ENCODE measurements at regions not wholly inside any gene's neighbourhood (a gene's known extent, or its start where the extent isn't known, plus 50 kb on each side); places are given as distances from the start of the nearest gene placed in this dataset.
"Not testable (repeated sequence)": the region's sequence is repeated elsewhere in the genome, so short reads cannot be mapped to it uniquely, and the experiment has no call there.

DNA sequence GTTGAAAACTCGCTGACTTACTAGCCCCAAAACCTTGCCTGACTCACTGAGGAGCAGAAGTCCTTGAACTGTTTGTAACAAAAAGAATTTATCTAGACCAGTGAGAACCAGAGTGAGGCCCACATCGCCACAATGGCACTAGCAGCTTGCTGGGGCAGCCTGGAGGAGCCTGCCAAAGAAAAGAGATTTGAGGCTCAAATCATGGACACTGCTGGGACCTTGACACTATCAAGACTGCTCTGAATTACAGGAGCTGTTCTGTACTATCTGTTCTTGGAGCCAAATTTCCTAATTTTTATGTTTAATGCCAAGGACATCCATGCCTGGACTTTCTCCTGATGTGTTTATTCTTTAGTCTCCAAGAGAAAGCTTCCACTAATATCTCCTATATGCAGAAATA is 82.0 kb upstream of the JCAD start:
- Histone ChIP-seq H3K36me3 (ENCODE audit: control insufficient read depth in 1 of 2, insufficient read depth in 2 of 2, low read length in 2 of 2) (no peaks in the 10 kb centered on the region), H3K4me1 (ENCODE audit: control insufficient read depth in 1 of 2, insufficient read depth in 2 of 2, low read length in 2 of 2) (no peaks in the 10 kb centered on the region), H3K27me3 (ENCODE audit: low read depth, low read length) (no peaks in the 10 kb centered on the region), H3K27ac (ENCODE audit: low read length) (no peak overlapping the region), H3K9me3 (ENCODE audit: control insufficient read depth in 1 of 2, low read length in 2 of 2) (no peaks in the 10 kb centered on the region), H3K4me3 (ENCODE audit: low read depth in 1 of 2, low read length in 2 of 2) (no peak overlapping the region)

GRCh38 chr10:30134171-30134945 is 75.0 kb upstream of the JCAD start:
- Histone ChIP-seq H3K4me3 (ENCODE audit: low read depth in 1 of 2, low read length in 2 of 2) (no peak overlapping the region), H3K27me3 (ENCODE audit: low read depth, low read length) (no peaks in the 10 kb centered on the region), H3K9me3 (ENCODE audit: control insufficient read depth in 1 of 2, low read length in 2 of 2) (no peaks in the 10 kb centered on the region), H3K36me3 (ENCODE audit: control insufficient read depth in 1 of 2, insufficient read depth in 2 of 2, low read length in 2 of 2) (no peaks in the 10 kb centered on the region), H3K27ac (ENCODE audit: low read length) (no peak overlapping the region), H3K4me1 (ENCODE audit: control insufficient read depth in 1 of 2, insufficient read depth in 2 of 2, low read length in 2 of 2) (peaks cover 0 to 5% of the 10 kb centered on the region in 2 donors)

GRCh38 chr10:30133198-30133597 is 73.8 kb upstream of the JCAD start:
- H3K4me3 ChIP-seq (ENCODE audit: low read depth in 1 of 2, low read length in 2 of 2), result no peak overlapping the region
- no peaks in the 10 kb centered on the region for H3K36me3 ChIP-seq (ENCODE audit: control insufficient read depth in 1 of 2, insufficient read depth in 2 of 2, low read length in 2 of 2)

DNA sequence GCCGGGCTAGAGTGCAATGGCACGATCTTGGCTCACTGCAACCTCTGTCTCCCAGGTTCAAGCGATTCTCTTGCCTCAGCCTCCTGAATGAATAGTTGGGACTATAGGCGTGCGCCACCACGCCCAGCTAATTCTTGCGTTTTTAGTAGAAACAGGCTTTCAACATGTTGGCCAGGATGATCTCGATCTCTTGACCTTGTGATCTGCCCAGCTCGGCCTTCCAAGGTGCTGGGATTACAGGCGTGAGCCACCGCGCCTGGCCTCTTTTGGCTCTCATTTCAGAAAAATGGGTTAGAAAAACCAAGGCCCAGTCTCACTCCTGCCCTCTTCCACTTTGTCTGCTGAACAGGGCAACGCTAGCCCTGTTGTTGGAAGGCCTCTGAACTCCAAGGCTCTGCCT is 72.0 kb upstream of the JCAD start:
- H3K36me3 ChIP-seq (ENCODE audit: control insufficient read depth in 1 of 2, insufficient read depth in 2 of 2, low read length in 2 of 2); H3K4me3 ChIP-seq (ENCODE audit: low read depth in 1 of 2, low read length in 2 of 2); H3K27ac ChIP-seq (ENCODE audit: low read length); H3K27me3 ChIP-seq (ENCODE audit: low read depth, low read length); H3K4me1 ChIP-seq (ENCODE audit: control insufficient read depth in 1 of 2, insufficient read depth in 2 of 2, low read length in 2 of 2); H3K9me3 ChIP-seq (ENCODE audit: control insufficient read depth in 1 of 2, low read length in 2 of 2): not testable (repeated sequence)

More at GRCh38 chr10:30133198-30133597, 73.8 kb upstream of the JCAD start:
- Histone ChIP-seq H3K9me3 (ENCODE audit: control insufficient read depth in 1 of 2, low read length in 2 of 2) (no peaks in the 10 kb centered on the region), H3K27me3 (ENCODE audit: low read depth, low read length) (no peaks in the 10 kb centered on the region), H3K4me1 (ENCODE audit: control insufficient read depth in 1 of 2, insufficient read depth in 2 of 2, low read length in 2 of 2) (peaks cover 0 to 5% of the 10 kb centered on the region in 2 donors), H3K27ac (ENCODE audit: low read length) (no peak overlapping the region)

DNA sequence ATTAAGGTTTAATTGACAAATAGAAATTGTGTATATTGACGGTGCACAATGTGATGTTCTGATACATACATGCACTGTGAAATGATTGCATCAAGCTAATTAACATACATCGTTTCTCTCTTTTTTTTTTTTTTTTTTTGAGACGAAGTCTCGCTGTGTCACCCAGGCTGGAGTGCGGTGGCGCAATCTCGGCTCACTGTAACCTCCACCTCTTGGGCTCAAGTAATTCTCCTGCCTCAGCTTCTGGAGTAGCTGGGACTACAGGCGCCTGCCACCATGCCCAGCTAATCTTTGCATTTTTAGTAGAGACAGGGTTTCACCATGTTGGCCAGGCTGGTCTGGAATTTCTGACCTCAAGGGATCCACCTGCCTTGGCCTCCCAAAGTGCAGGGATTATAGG is 69.9 kb upstream of the JCAD start:
- not testable (repeated sequence) for H3K4me1 ChIP-seq (ENCODE audit: control insufficient read depth in 1 of 2, insufficient read depth in 2 of 2, low read length in 2 of 2); H3K9me3 ChIP-seq (ENCODE audit: control insufficient read depth in 1 of 2, low read length in 2 of 2); H3K36me3 ChIP-seq (ENCODE audit: control insufficient read depth in 1 of 2, insufficient read depth in 2 of 2, low read length in 2 of 2); H3K27me3 ChIP-seq (ENCODE audit: low read depth, low read length); H3K27ac ChIP-seq (ENCODE audit: low read length); H3K4me3 ChIP-seq (ENCODE audit: low read depth in 1 of 2, low read length in 2 of 2)

DNA sequence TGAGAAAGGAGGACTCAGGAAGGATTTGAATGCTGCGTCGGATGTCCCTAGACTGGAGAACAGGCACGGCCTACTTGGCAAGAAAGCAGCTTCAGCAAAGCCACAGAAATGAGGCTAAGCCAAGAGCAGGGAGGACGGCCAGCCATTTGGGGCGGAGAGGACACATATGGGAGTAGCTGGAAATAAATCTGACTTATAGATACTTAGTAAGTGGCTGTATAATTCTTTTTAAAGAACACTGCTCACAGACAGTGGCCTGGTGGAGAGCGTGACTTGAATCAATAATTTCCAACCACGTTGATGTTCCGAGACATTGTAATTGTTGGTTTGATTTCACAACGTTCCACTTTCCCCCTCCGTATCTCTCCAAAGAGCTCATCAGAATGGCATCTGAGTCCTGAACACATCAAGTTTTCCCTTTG is 67.7 kb upstream of the JCAD start:
- Histone ChIP-seq H3K4me1 (ENCODE audit: control insufficient read depth in 1 of 2, insufficient read depth in 2 of 2, low read length in 2 of 2) (no peaks in the 10 kb centered on the region), H3K27ac (ENCODE audit: low read length) (no peak overlapping the region), H3K4me3 (ENCODE audit: low read depth in 1 of 2, low read length in 2 of 2) (no peak overlapping the region), H3K27me3 (ENCODE audit: low read depth, low read length) (no peaks in the 10 kb centered on the region), H3K9me3 (ENCODE audit: control insufficient read depth in 1 of 2, low read length in 2 of 2) (no peaks in the 10 kb centered on the region), H3K36me3 (ENCODE audit: control insufficient read depth in 1 of 2, insufficient read depth in 2 of 2, low read length in 2 of 2) (no peaks in the 10 kb centered on the region)

DNA sequence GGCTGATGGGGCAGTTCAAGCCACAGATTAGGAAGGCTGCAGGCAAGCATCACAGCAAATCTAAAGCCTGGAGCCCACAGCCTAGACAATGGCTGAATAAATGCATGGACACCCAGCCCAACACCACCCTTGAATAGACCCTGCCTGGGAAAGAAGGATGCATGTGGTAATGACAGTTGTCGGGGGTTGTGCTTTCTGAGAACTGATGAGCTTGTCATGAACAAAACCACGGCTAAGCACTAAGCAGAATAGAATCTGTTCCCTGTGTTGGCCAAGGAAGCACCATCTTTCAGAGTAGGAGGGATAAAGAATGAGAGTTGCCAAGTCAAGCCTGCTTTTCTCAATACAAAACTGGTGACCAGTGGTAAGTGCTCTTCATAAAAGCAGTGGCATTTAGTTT is 66.1 kb upstream of the JCAD start:
- Histone ChIP-seq H3K27ac (ENCODE audit: low read length) (no peak overlapping the region), H3K4me3 (ENCODE audit: low read depth in 1 of 2, low read length in 2 of 2) (no peak overlapping the region), H3K27me3 (ENCODE audit: low read depth, low read length) (no peaks in the 10 kb centered on the region), H3K9me3 (ENCODE audit: control insufficient read depth in 1 of 2, low read length in 2 of 2) (no peaks in the 10 kb centered on the region), H3K36me3 (ENCODE audit: control insufficient read depth in 1 of 2, insufficient read depth in 2 of 2, low read length in 2 of 2) (no peaks in the 10 kb centered on the region), H3K4me1 (ENCODE audit: control insufficient read depth in 1 of 2, insufficient read depth in 2 of 2, low read length in 2 of 2) (no peaks in the 10 kb centered on the region)

GRCh38 chr10:30124704-30125103 is 65.3 kb upstream of the JCAD start:
- Histone ChIP-seq H3K27me3 (ENCODE audit: low read depth, low read length) (no peaks in the 10 kb centered on the region), H3K9me3 (ENCODE audit: control insufficient read depth in 1 of 2, low read length in 2 of 2) (no peaks in the 10 kb centered on the region), H3K27ac (ENCODE audit: low read length) (no peak overlapping the region), H3K4me3 (ENCODE audit: low read depth in 1 of 2, low read length in 2 of 2) (no peak overlapping the region), H3K36me3 (ENCODE audit: control insufficient read depth in 1 of 2, insufficient read depth in 2 of 2, low read length in 2 of 2) (no peaks in the 10 kb centered on the region), H3K4me1 (ENCODE audit: control insufficient read depth in 1 of 2, insufficient read depth in 2 of 2, low read length in 2 of 2) (no peaks in the 10 kb centered on the region)

GRCh38 chr10:30121401-30121800 is 62.0 kb upstream of the JCAD start:
- Histone ChIP-seq H3K4me3 (ENCODE audit: low read depth in 1 of 2, low read length in 2 of 2) (no peak overlapping the region), H3K27ac (ENCODE audit: low read length) (no peak overlapping the region), H3K36me3 (ENCODE audit: control insufficient read depth in 1 of 2, insufficient read depth in 2 of 2, low read length in 2 of 2) (no peaks in the 10 kb centered on the region), H3K9me3 (ENCODE audit: control insufficient read depth in 1 of 2, low read length in 2 of 2) (no peaks in the 10 kb centered on the region), H3K27me3 (ENCODE audit: low read depth, low read length) (no peaks in the 10 kb centered on the region), H3K4me1 (ENCODE audit: control insufficient read depth in 1 of 2, insufficient read depth in 2 of 2, low read length in 2 of 2) (peaks cover 0 to under 1% of the 10 kb centered on the region in 2 donors)

GRCh38 chr10:30118590-30118989 is 59.2 kb upstream of the JCAD start:
- no peaks in the 10 kb centered on the region for H3K9me3 ChIP-seq (ENCODE audit: control insufficient read depth in 1 of 2, low read length in 2 of 2)
- peaks cover 0 to 17% of the 10 kb centered on the region in 2 donors for H3K4me1 ChIP-seq (ENCODE audit: control insufficient read depth in 1 of 2, insufficient read depth in 2 of 2, low read length in 2 of 2)
- no peaks in the 10 kb centered on the region for H3K36me3 ChIP-seq (ENCODE audit: control insufficient read depth in 1 of 2, insufficient read depth in 2 of 2, low read length in 2 of 2)
- no peak overlapping the region for H3K4me3 ChIP-seq (ENCODE audit: low read depth in 1 of 2, low read length in 2 of 2)
- H3K27me3 ChIP-seq (ENCODE audit: low read depth, low read length), result no peaks in the 10 kb centered on the region
- H3K27ac ChIP-seq (ENCODE audit: low read length), result no peak overlapping the region

DNA sequence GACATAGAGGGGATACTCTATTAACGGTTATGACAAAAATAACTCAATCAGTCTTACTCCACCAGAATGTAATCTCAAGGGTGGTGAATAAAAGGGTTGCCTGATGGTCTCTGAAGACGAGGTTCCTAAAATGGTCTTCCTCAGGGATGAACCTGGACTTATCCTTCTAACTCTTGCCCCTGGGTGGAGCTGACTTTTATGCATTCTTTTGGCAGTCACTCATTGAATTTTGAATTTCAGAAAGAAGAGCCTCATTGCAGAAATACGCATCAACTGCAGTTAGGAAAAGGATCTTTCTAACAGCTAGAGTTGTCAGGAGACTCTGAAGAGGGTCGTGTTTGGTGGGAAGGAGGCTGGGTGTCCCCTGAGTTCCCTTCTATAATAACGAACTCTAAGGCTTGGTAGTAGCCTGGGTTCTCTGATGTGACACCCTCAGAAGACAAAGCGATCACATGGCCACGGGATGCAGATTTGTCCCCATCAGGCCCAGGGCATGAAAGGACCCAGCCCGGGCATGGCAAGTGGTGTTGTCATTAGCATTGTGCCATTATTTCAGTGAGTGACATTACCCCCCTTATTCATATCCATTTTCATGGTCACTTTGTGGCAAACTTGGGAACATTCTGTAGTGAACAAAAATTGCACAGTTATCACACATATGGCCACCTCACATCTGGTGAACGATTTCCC is 58.6 kb upstream of the JCAD start:
- Histone ChIP-seq H3K9me3 (ENCODE audit: control insufficient read depth in 1 of 2, low read length in 2 of 2) (no peaks in the 10 kb centered on the region), H3K27me3 (ENCODE audit: low read depth, low read length) (no peaks in the 10 kb centered on the region), H3K36me3 (ENCODE audit: control insufficient read depth in 1 of 2, insufficient read depth in 2 of 2, low read length in 2 of 2) (no peaks in the 10 kb centered on the region), H3K4me3 (ENCODE audit: low read depth in 1 of 2, low read length in 2 of 2) (no peak overlapping the region), H3K27ac (ENCODE audit: low read length) (no peak overlapping the region), H3K4me1 (ENCODE audit: control insufficient read depth in 1 of 2, insufficient read depth in 2 of 2, low read length in 2 of 2) (peaks cover 0 to 17% of the 10 kb centered on the region in 2 donors)

All from muscle layer of duodenum (tissue), 2 donors.